Testis (tissue), 2 donors: ENCODE measurements at regions not wholly inside any gene's neighbourhood (a gene's known extent, or its start where the extent isn't known, plus 50 kb on each side); places are given as distances from the start of the nearest gene placed in this dataset.

ENCODE experiments used
- CTCF ChIP-seq, 3 experiments: fragments of 450-650 bp in 2 of 3; fragments of 200-600 bp in 1 of 3; sonication (generic) in 1 of 3; IDR thresholded peaks; one replicate each; pipeline ENCODE4 v1.5.1; 2016 to 2019; ENCODE audit warnings: antibody characterized with exemption in 3 of 3, mild to moderate bottlenecking in 2 of 3, moderate library complexity in 1 of 3
- POLR2A ChIP-seq: fragments of 450-650 bp; IDR thresholded peaks from one replicate; pipeline ENCODE4 v1.6.1; 2017; ENCODE audit warnings: antibody characterized with exemption, mild to moderate bottlenecking, moderate library complexity

GRCh38 chr10:123530166-123530870 is 135.8 kb upstream of the GPR26 start:
- TF ChIP-seq POLR2A (no peak), CTCF (IDR thresholded peaks at IDR 0.05) (no peak)
